ENCODE measurements at regions not wholly inside any gene's neighbourhood (a gene's known extent, or its start where the extent isn't known, plus 50 kb on each side); places are given as distances from the start of the nearest gene placed in this dataset.

- DNase-seq (ENCODE audit: low read depth in 2 of 2), result no peak
Measured at GRCh38 chr5:158163451-158164295, 304.7 kb upstream of the CLINT1 start.

GRCh38 chr5:158162479-158163034 is 303.6 kb upstream of the CLINT1 start:
- DNase-seq (ENCODE audit: low read depth in 2 of 2), result no peak

- no peak for DNase-seq (ENCODE audit: low read depth in 2 of 2)
Measured at GRCh38 chr5:158162026-158162425, 303.1 kb upstream of the CLINT1 start.

- no peak for DNase-seq (ENCODE audit: low read depth in 2 of 2)
Measured at GRCh38 chr5:158159621-158160020, 300.7 kb upstream of the CLINT1 start.

GRCh38 chr5:158155811-158156505 is 297.0 kb upstream of the CLINT1 start:
- DNase-seq (ENCODE audit: low read depth in 2 of 2), result no peak

- no peak for DNase-seq (ENCODE audit: low read depth in 2 of 2)
Measured at GRCh38 chr5:158155067-158155466, 296.1 kb upstream of the CLINT1 start.

- no peak for DNase-seq (ENCODE audit: low read depth in 2 of 2)
Measured at GRCh38 chr5:158154226-158155005, 295.5 kb upstream of the CLINT1 start.

GRCh38 chr5:158153508-158153907 is 294.6 kb upstream of the CLINT1 start:
- no peak for DNase-seq (ENCODE audit: low read depth in 2 of 2)

- DNase-seq (ENCODE audit: low read depth in 2 of 2), result no peak
Measured at GRCh38 chr5:158152136-158152535, 293.2 kb upstream of the CLINT1 start.

GRCh38 chr5:158147227-158147626 is 288.3 kb upstream of the CLINT1 start:
- DNase-seq (ENCODE audit: low read depth in 2 of 2), result no peak

- DNase-seq (ENCODE audit: low read depth in 2 of 2), result no peak
Measured at GRCh38 chr5:158145827-158146226, 286.9 kb upstream of the CLINT1 start.

- DNase-seq (ENCODE audit: low read depth in 2 of 2), result no peak
Measured at GRCh38 chr5:158143081-158143480, 284.1 kb upstream of the CLINT1 start.

- no peak for DNase-seq (ENCODE audit: low read depth in 2 of 2)
Measured at GRCh38 chr5:158142156-158142555, 283.2 kb upstream of the CLINT1 start.

GRCh38 chr5:158140120-158140731 is 281.3 kb upstream of the CLINT1 start:
- no peak for DNase-seq (ENCODE audit: low read depth in 2 of 2)

GRCh38 chr5:158139161-158139560 is 280.2 kb upstream of the CLINT1 start:
- no peak for DNase-seq (ENCODE audit: low read depth in 2 of 2)

- DNase-seq (ENCODE audit: low read depth in 2 of 2), result no peak
Measured at GRCh38 chr5:158135682-158136179, 276.8 kb upstream of the CLINT1 start.

- DNase-seq (ENCODE audit: low read depth in 2 of 2), result no peak
Measured at GRCh38 chr5:158133369-158133768, 274.4 kb upstream of the CLINT1 start.

GRCh38 chr5:158127536-158127935 is 268.6 kb upstream of the CLINT1 start:
- DNase-seq (ENCODE audit: low read depth in 2 of 2), result no peak

GRCh38 chr5:158126442-158127405 is 267.8 kb upstream of the CLINT1 start:
- DNase-seq (ENCODE audit: low read depth in 2 of 2), result no peak

GRCh38 chr5:158124606-158125316 is 265.8 kb upstream of the CLINT1 start:
- DNase-seq (ENCODE audit: low read depth in 2 of 2), result no peak

All from stimulated activated CD8-positive, alpha-beta memory T cell treated with anti-CD3 and anti-CD28 coated beads, Interleukin-7, amount 100 ng/mL, for 4 hours (primary cell).